ENCODE measurements at regions not wholly inside any gene's neighbourhood (a gene's known extent, or its start where the extent isn't known, plus 50 kb on each side); places are given as distances from the start of the nearest gene placed in this dataset.

- no peak for TF ChIP-seq RAD21 (IDR thresholded peaks at IDR 0.05; ENCODE audit: low read depth)
- no peak for TF ChIP-seq POLR2A (IDR thresholded peaks at IDR 0.05; ENCODE audit: borderline replicate concordance, extremely low read depth, insufficient read depth, insufficient read length)
- no peak for TF ChIP-seq EZH2 (IDR thresholded peaks at IDR 0.05)
These were observed 91.7 kb upstream of the SOX4 start (continued) for GRCh38 chr6:21501815-21502214.

- Histone ChIP-seq H3K4me3 (replicated peaks in 1 of 2; ENCODE audit: low read depth in 1 of 2, low read length in 2 of 2) (no peak overlapping the region), H4K20me1 (ENCODE audit: insufficient read depth) (no peaks in the 10 kb centered on the region), H3K9me2 (ENCODE audit: insufficient read depth) (no peaks in the 10 kb centered on the region), H3K79me2 (ENCODE audit: insufficient read depth, low read length) (no peaks in the 10 kb centered on the region), H3K27me3 (ENCODE audit: insufficient read depth, low read length) (no peaks in the 10 kb centered on the region), H3K4me2 (ENCODE audit: low read length) (no peak overlapping the region), H2AFZ (ENCODE audit: low read depth, low read length, poor library complexity, severe bottlenecking) (no peak overlapping the region), H3K36me3 (ENCODE audit: control insufficient read depth in 1 of 2, insufficient read depth in 2 of 2, low read length in 2 of 2) (no peaks in the 10 kb centered on the region), H3K9ac (ENCODE audit: low read length) (no peak overlapping the region), H3K9me3 (ENCODE audit: control insufficient read depth in 1 of 2, insufficient read depth in 1 of 2, low read depth in 1 of 2, low read length in 2 of 2) (no peaks in the 10 kb centered on the region), H3K4me1 (ENCODE audit: control insufficient read depth in 1 of 2, insufficient read depth in 2 of 2, low read length in 2 of 2) (no peaks in the 10 kb centered on the region), H3K27ac (ENCODE audit: low read depth, low read length) (no peak overlapping the region)
- no peak for TF ChIP-seq YY1 (IDR thresholded peaks at IDR 0.05; ENCODE audit: extremely low read depth, insufficient replicate concordance, low read depth, low read length)
- TF ChIP-seq ATF3 (IDR thresholded peaks at IDR 0.05) = no peak
- DNase-seq (ENCODE audit: low read depth, low spot score) (no peak), ATAC-seq (no peak)
- intact Hi-C loops (cut with micrococcal nuclease) = no loop called here
- RAD21 ChIA-PET (ENCODE audit: low non-redundant PET in 1 of 2, low total read pairs in 2 of 2, uncharacterized antibody in 2 of 2, unreplicated experiment in 2 of 2) = no interaction called here
- no TSS peak for BruUV-seq (replicated peaks)
- POLR2A ChIA-PET = no interaction called here
- CTCF ChIA-PET = no interaction called here
These were observed 90.9 kb upstream of the SOX4 start for GRCh38 chr6:21502682-21503081.

- Histone ChIP-seq H3K4me1 (ENCODE audit: control insufficient read depth in 1 of 2, insufficient read depth in 2 of 2, low read length in 2 of 2) (no peaks in the 10 kb centered on the region), H2AFZ (ENCODE audit: low read depth, low read length, poor library complexity, severe bottlenecking) (no peak overlapping the region), H3K4me2 (ENCODE audit: low read length) (no peak overlapping the region), H3K27me3 (ENCODE audit: insufficient read depth, low read length) (no peaks in the 10 kb centered on the region), H3K9ac (ENCODE audit: low read length) (no peak overlapping the region), H3K79me2 (ENCODE audit: insufficient read depth, low read length) (no peaks in the 10 kb centered on the region), H3K27ac (ENCODE audit: low read depth, low read length) (no peak overlapping the region), H4K20me1 (ENCODE audit: insufficient read depth) (no peaks in the 10 kb centered on the region), H3K4me3 (replicated peaks in 1 of 2; ENCODE audit: low read depth in 1 of 2, low read length in 2 of 2) (no peak overlapping the region), H3K9me2 (ENCODE audit: insufficient read depth) (no peaks in the 10 kb centered on the region), H3K9me3 (ENCODE audit: control insufficient read depth in 1 of 2, insufficient read depth in 1 of 2, low read depth in 1 of 2, low read length in 2 of 2) (no peaks in the 10 kb centered on the region), H3K36me3 (ENCODE audit: control insufficient read depth in 1 of 2, insufficient read depth in 2 of 2, low read length in 2 of 2) (no peaks in the 10 kb centered on the region)
- ChIA-PET CTCF (no interaction called here), RAD21 (ENCODE audit: low non-redundant PET in 1 of 2, low total read pairs in 2 of 2, uncharacterized antibody in 2 of 2, unreplicated experiment in 2 of 2) (no interaction called here), POLR2A (no interaction called here)
- DNase-seq (ENCODE audit: low read depth, low spot score) = no peak
- no TSS peak for BruUV-seq (replicated peaks)
- intact Hi-C loops (cut with micrococcal nuclease) = no loop called here
- no peak for TF ChIP-seq ATF3 (IDR thresholded peaks at IDR 0.05)
- no peak for TF ChIP-seq SIN3A (IDR thresholded peaks at IDR 0.05; ENCODE audit: low read depth)
- TF ChIP-seq RAD21 (IDR thresholded peaks at IDR 0.05; ENCODE audit: low read depth) = no peak
- no peak for TF ChIP-seq ZNF274 (IDR thresholded peaks at IDR 0.05; ENCODE audit: low read depth, low read length)
- TF ChIP-seq CEBPB (IDR thresholded peaks at IDR 0.05; ENCODE audit: low read depth) = no peak
- no peak for TF ChIP-seq TCF7L2 (IDR thresholded peaks at IDR 0.05; ENCODE audit: borderline replicate concordance, extremely low read depth, insufficient read depth, insufficient read length)
- ATAC-seq = no peak
These were observed 88.8 kb upstream of the SOX4 start for GRCh38 chr6:21504790-21505189.

Measured in HCT116 (cell line).